Mammary epithelial cell (primary cell): ENCODE measurements at regions not wholly inside any gene's neighbourhood (a gene's known extent, or its start where the extent isn't known, plus 50 kb on each side); places are given as distances from the start of the nearest gene placed in this dataset.

Experiments used
- CTCF ChIP-seq, 2 donors: IDR thresholded peaks in 1 of 2; conservative IDR thresholded peaks in 1 of 2; 2 replicates each; pipeline ENCODE4 v1.5.1; 2011 to 2012; ENCODE audit warnings: inconsistent platforms in 2 of 2, low read length in 2 of 2, mild to moderate bottlenecking in 2 of 2, control low read depth in 1 of 2, low read depth in 1 of 2; ENCODE audit not compliant: insufficient read depth in 1 of 2; ENCODE audit errors: extremely low read depth in 1 of 2
- EZH2 ChIP-seq: IDR thresholded peaks from 2 replicates; pipeline ENCODE4 v1.6.1; 2012; ENCODE audit warnings: low read length, inconsistent platforms, borderline replicate concordance

- TF ChIP-seq CTCF (conservative IDR thresholded peaks at IDR 0.05 in 1 of 2, IDR thresholded peaks at IDR 0.05 in 1 of 2; ENCODE audit: extremely low read depth in 1 of 2, insufficient read depth in 1 of 2, low read depth in 1 of 2, low read length in 2 of 2) (no peak), EZH2 (no peak)
Measured at GRCh38 chr7:36039671-36040070, 113.4 kb upstream of the EEPD1 start.
